Fibroblast of peridontal ligament (primary cell): ENCODE measurements at regions not wholly inside any gene's neighbourhood (a gene's known extent, or its start where the extent isn't known, plus 50 kb on each side); places are given as distances from the start of the nearest gene placed in this dataset.

ENCODE experiments used
- DNase-seq: peaks from one replicate; pipeline ENCODE4 v3.0.0-alpha.2; 2010; ENCODE audit errors: extremely low read depth

DNA sequence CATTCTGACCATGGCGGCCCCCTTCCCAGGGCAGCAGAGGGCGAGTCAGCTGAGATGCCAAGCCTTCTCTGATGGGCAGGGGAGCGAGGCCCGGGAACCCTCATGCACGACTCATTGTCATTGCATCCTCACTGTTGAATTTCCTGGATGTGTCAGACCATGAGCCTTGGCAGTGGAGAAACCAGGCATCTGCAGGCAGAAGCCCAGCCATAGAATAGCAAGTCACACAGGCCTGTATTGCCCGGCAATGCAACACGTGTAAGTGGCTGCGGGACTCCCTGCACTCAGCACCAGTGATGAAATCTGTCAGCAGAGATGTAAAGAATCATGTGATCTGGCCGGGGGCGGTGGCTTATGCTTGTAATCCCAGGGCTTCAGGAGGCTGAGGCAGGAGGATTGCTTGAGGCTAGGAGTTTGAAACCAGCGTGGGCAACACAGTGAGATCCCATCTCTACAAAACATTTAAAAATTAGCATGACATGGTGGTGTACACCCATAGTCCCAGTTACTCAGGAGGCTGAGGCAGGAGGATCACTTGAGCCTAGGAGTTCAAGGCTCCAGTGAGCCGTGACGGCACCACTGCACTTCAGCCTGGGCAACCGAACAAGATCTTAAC is 199.7 kb downstream of the KATNAL1 start:
- peak; percentile 41 for DNase-seq

DNA sequence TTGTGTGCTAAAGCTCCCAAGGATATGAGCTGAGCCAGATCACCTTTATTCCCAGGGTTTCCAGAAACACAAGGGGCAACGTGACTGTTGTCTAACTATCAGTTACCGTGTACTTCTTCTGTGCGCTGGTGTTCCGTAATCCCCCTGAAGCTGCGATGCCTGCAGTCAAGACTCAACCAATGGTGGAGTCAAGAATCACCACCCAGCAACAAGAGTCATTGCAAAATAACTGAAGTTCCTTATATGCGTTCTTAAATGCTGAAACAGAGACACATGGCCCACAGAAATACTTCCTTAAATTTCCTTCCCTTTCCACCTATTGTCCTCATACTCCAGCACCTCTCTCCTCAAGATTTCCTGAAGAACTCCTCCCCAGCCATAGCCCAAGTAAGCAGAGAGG is 200.2 kb downstream of the KATNAL1 start:
- DNase-seq, result no peak

DNA sequence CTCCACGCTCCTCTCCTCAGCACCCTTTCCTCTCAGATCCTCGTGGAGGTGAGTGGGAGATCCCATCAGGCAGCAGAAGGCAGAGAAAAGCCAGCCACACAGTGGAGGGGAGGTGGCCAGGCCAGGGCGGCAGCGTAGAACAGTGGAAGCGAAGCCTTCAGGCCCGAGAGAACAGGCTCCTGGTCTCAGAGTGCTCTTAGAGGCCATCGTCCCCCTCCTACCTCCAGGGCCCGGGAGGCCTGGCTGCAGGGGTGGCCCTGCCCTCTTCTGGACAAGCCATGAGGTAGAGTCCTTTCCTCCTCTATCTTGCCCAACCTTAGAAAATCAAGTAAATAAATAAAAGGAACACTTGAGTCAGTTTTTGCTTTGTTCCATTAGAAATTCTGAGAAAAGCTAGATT is 202.0 kb downstream of the KATNAL1 start:
- DNase-seq, result no peak

DNA sequence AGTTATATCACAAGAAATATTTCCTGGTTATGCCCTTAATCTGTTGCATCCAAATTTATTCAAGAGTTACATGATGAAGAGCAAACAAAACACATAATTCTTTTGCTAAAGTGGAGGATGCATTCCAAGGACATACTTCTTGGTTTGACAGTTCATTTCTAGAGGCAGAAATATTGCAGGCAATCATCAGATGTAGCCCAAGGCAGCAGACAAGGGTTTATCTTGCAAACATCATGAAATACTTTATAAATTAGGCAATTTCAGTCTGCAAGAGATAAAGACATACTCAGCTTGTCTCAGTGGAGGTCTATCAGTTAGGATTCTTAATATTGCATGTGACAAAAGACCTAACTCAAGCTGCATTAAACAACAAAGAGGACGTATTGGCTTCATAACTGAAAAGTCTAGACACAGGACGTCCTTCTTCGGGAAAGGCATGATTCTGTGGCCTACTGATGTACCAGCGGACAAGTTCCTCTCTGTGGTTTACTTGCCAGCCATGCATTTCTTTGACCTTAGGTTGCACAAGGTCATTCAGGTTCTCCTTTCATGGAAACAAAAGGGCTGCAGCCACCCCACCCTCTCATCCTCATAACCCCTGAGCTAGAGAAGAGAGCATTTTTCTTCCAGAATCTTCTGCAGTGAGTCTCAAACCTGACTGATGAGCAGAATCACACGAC is 204.1 kb downstream of the KATNAL1 start:
- DNase-seq, result no peak

DNA sequence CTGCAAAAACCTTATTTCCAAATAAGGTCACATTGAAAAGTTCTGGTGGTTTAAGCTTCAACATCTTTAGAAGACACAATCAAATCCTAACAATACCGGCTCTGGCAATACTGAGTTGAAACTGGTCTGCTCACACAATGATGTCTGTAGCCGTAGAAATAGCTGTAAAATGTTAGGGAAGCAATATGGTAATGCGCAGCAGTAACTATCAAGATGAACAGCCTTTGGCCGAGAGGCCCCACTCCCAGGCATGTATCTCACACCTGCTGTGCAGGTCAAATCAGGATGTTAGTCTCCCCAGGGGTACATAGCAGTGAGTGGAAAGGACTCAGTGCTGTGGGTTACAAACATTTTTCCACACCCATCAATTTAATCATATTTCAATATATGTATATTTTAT is 207.1 kb downstream of the KATNAL1 start:
- no peak for DNase-seq

DNA sequence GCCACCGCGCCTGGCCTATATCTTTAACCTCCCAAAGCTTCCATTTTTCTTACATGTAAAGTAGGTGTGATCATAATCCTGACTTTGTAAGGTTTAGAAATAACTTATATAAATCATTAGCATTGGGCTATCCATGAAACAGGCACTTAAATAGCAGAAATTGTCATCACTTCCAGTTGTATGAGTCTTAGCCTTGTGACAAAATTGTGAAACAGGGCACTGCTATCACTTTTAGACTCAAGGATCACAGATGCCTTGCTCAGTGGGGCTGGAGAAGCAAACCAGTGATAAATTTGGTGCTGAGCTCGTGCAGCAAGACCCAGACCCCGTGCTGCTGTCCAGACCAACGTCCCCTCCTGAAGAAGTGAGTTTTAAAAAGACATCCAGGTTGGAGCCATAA is 209.7 kb downstream of the KATNAL1 start:
- no peak for DNase-seq

DNA sequence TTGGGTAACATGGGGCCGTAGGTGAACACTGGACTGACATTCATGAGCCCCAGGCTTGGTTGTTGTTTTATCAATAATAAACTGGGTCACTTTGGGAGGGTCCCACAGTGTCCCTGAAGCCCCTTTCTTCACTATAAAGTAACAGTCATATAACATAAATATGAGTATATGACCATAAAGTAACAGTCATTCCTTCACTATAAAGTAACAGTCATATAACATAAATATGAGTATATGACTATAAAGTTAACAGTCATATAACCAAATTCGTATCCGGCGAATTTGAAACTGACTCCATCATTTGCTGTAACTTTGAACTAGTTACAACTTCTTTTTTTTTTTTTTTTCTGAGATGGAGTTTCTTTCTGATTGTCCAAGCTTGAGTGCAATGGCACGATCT is 210.3 kb downstream of the KATNAL1 start:
- no peak for DNase-seq

DNA sequence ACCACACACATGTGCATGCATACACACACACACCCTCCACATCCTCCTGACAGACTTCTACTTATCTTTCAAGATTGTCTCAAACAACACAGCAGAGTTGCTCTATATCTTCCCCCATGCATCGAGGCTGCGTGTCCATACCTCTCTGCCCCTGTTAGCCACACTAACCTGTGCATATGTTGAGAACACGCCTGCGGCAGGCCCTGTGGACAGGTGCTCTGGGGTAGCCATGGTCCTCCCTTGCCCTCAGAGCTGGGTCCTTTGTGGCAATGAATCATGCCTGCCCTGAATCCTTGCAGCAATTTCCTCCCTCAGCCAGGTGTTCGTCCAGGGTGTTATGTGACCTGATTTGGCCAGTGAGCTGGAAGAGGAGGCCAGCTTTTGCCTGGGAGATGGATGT is 213.3 kb downstream of the KATNAL1 start:
- DNase-seq, result no peak

DNA sequence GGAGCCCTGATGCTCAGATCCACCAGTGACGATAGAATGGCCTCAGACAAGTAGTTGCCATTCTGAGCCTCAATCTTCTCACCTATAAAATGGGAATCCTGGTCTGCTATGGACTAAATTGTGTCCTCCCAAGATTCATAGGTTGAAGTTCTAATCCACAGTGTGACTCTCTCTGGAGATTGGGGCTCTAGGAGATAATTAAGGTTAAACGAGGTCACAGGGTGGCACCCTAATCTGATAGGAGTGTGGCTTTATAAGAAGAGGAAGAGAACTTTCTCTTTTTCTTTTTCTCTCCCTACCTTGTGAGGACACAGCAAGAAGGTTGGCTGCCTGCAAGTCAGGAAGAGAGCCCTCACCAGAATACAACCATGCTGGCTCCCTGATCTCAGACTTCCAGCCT is 214.1 kb downstream of the KATNAL1 start:
- no peak for DNase-seq

DNA sequence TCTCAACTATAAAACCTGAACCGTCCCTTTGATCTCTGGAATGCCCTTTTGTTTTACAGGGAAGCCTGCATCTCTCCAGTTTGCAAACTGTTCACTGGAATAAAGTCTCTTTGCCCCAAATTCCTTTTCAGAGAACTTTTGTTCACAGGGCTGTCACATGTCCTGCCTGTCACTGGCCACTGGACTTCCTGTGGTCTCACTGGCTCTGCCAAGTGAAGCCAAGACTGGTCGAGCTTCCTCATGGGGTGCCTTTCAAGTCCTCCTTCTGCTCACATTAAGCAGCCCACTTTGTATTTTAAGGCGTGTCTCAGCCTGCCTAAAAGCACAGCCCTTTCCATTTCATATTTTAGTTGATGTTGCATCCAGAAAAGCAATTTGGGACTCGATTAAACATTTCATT is 215.7 kb downstream of the KATNAL1 start:
- DNase-seq, result no peak

DNA sequence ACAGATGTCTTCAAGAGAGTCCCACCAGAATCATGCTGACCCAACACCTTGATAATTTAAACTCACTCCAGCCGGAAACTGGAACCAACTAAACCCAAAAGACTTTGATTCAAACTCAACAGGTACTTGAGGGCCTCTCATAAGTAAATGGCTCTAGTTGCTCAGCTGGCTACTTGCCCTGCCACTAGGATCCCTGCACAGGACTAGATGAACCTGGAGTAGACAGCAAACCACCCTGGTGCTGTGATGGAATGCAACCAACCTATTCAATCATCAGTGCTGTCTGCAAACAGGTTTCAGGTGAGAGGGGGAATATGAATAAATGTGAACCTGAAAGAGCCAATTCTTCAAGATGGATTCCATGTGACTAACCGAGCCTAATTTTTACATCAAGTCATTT is 216.3 kb downstream of the KATNAL1 start:
- DNase-seq, result no peak

DNA sequence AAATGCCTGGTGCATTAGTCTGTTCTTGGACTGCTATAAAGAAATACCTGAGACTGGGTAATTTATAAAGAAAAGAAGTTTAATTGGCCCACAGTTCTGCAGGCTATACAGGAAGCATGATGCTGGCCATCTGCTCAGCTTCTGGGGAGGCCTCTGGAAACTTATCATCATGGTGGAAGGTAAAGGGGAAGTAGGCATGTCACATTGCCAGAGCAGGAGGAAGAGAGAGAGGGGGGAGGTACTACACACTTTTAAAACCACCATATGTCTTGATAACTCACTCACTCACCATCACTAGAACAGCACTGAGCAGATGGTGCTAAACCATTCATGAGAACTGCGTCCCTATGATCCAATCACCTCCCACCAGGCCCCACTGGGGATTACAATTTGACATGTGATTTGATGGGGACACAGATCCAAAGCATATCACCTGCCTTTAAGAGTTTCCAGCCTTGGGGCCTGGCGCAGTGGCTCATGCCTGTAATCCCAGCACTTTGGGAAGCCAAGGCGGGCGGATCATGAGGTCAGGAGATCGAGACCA is 219.0 kb downstream of the KATNAL1 start:
- no peak for DNase-seq

DNA sequence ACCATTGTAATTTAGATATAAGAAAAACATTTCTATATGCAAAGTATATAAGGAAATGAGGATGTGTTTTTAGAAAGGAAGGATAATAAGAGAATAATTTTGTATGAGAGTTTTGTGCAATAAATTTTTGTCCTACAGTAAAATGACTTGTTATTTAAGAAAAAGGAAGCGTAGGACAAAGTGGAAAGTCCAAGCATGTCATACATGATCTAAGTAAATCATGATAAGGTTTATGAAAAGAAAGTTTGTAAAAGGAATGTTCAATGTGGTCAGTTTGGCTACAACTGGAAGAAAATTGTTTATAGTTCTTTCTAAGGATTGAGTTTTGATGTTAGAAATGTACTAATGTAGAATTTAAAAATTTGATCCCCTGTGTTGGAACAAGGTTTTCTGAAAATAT is 222.3 kb downstream of the KATNAL1 start:
- peak; percentile 16 for DNase-seq

DNA sequence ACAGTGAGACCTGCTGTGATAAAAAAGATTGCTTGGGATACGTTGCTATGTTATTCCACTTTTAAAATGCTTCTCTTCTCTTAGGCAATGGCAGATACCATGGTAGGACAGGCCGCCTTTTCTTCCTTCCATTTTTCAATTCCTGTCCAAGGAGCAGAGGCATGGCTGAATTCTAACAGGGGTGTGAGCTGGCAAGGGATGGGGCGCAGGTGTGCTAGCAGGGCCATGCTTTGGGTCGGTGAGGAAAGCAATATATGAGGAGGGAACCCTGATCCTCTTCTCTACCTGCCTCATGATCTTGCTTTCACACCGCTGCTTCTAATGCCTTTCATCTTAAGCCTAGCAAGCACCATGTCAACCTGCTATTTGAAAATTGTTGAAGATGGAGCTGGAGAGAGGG is 225.0 kb downstream of the KATNAL1 start:
- DNase-seq, result no peak

DNA sequence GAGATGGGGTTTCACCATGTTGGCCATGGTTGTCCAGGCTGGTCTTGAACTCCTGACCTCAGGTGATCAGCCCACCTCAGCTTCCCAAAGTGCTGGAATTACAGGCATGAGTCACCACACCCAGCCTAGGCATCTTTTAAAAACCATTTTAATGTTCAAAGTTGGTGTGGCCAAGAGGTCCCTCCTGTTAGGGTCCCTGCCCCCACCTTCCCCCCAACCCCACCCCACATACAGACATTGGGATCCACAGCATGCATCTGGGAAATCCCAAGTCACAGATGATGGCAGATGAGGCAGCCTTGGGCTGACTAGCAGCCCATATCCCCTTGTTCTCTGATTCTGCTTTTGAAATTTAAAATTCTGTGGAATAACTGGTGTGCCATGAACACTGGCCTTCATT is 226.0 kb downstream of the KATNAL1 start:
- DNase-seq, result no peak

DNA sequence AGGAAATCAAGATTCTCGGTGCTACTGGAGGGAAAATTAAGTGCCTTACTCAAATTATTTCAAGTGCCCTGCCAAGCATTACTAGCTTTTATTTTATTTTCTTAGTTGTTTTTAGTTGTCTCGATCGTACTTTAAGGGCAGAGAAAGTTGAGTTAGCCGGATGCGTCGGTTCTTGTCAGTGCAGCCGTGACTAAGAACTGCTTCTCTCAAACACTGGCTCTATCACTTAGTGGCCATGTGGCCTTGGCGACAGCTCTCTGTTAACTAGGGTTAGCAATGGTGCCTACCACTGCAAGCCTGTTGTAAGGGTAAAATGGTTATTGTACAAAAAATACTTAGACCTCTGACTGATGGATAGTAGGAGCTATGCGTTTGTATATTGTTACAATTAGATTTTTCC is 227.8 kb downstream of the KATNAL1 start:
- no peak for DNase-seq

DNA sequence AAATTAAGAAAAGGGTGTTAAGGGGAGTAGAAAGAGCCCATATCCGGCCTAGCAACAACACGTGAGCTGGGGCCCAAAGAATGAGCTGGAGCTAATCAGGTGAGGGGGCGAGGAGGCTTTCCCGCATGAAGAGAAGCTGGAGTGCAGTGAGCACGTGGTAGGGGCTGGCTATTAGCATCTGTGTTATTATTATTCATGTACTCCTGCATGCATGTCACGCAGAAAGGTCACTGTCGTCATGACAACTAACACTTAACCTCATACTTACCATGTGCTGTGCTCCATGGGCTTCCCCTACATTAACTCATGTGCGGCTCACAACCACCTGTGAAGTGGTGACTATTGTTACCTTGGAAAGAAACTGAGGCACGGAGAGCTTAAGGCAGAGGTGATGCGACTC is 227.6 kb upstream of the UBL3 start:
- no peak for DNase-seq

DNA sequence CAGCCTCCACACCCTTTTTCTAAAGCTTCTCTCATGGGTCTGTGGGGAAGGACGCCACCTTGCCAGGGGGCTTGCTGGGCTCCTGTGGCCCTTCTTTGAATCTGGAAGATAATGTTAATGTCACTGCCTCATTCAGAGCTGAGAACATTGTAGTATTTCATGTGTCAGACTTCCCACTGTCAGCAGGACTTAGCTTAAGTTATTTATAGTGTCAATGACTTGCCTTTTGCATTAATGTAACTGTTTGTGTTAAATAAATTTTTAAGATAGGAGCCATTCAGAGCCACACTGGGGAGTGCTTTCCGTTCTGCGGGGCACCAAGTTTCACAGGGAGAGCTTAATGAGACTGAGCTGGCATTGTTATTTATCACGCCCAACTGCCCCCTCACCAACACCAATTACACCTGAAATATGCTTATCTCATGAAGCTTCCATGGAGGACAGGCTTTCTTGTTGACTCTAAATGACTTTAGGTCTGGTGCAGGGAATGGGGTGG is 226.9 kb upstream of the UBL3 start:
- no peak for DNase-seq

DNA sequence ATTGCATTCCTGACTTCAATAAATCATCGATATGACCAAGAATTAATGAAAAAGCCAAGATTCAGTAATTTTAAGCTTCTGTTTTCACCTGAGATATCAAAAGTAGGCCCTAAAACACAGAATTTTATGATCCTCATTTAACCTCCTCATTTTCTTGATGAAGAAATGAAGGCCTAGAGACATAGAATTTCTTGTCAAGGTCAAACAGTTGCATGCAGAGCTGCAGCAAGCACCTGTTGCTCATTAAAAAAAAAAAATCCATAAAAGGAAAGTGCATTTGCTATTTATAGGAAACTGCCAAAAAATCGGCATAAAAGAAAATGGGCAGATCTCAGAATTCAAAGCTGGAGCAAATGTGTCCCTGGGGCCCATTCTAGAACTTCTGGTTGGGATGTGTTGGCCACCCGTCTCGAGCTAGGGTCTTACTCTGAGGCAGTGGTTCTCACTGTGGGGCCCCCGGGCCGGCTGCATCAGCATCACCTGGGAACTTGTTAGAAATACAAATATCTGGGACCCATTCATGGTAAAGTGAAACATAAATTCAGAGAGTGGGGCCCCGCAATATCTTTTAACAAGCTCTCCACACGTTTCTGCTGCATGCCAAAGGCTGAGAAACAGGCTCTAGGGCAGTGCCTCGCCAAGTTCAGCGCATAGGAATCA is 224.7 kb upstream of the UBL3 start:
- no peak for DNase-seq

DNA sequence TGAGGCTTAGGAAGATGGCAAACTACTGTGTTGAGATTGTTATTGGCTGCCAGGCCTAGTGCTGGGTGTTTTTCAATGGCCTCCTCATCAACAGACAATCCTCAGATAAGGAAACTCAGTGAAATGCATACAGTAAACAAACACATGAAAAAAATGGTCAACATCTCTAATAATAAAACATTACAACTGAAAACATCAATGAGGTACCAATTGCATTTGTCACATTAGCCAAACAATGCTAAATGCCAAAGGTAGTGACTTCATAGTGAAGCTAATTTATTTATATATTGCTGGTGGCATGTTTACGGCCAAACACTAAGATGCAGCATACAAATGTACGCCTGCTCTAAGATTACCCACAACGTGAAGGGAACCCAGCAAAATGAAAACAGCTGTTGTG is 224.0 kb upstream of the UBL3 start:
- DNase-seq, result no peak

DNA sequence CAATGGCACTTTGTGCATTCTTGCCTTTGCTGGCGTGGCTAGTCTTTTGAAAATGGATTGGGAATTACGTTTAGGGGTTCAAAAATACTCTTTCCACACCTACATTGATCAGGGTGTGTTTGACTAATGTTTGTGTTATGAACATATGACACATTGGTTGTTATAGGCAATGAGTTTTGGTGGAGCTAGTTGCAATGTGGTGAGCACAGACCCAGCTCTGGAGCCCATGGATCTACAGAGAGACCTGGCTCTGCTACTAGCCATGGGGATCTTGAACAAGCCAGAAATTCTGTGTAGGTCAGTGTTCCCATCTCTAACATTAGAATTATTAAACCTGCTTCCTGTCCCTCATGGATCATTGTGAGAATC is 222.4 kb upstream of the UBL3 start:
- no peak for DNase-seq

DNA sequence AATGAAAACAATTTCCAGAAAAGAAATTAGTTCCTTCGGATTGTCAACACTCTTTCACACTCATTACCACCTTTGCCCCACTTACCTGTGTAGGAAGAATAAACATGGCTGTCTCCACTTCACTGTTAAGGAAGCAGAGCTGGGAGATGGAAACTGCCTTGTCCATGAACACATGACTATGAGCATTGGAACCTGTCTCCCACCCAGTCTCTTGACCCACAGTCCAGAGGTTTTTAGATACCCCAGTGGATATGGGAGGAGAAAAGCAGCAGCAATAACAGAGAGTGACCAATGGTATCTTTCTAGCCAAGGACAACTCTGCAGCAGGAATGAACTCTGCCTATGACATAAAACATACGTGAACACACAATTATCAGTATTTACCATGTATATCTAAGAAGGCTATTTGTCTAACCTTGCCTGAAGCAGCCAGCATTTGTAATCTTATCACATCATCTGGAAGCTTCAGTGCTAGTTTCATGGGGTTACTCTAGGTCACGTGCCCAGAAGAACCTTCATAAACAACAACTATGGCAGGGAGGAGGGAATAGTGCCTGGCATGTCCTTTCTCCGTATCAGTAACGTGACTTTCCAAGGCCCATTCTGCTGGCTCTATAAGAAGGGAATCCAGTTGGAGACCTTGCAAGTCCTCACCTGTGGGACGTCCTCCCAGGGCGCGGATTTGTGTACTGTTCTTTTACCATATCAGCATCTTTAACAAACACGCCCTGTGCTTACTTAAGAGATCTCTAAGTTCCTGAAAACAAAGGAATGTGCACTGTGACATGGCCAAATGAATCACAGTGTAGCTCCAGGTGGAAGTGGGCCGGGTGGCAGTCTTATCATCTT is 221.8 kb upstream of the UBL3 start:
- DNase-seq, result no peak
